SK-N-SH (cell line): ENCODE measurements at regions not wholly inside any gene's neighbourhood (a gene's known extent, or its start where the extent isn't known, plus 50 kb on each side); places are given as distances from the start of the nearest gene placed in this dataset.

Source experiments
- CTCF ChIA-PET: fragments of 300-600, 350-600 bp; formaldehyde crosslinking; extraction: SDS; loops from one replicate; lab custom pipeline; 2021; lab: Yijun Ruan, JAX
- POLR2A ChIA-PET: fragments of 350-600 bp; sonication (Branson Sonifier 250); formaldehyde crosslinking; extraction: SDS; loops from one replicate; lab custom pipeline; 2020; ENCODE audit warnings: antibody characterized with exemption, inconsistent platforms; lab: Yijun Ruan, JAX
- DNase-seq: peaks from one replicate; pipeline ENCODE4 v3.0.0; 2012
- H2AFZ ChIP-seq: fragments of 200-600 bp; sonication (generic); 2 replicates; pipeline ENCODE4 v1.8.1; 2016; ENCODE audit warnings: antibody characterized with exemption, mild to moderate bottlenecking, low read depth
- H3F3A ChIP-seq: fragments of 200-600 bp; sonication (generic); replicated peaks from 2 replicates; pipeline ENCODE3; 2016; ENCODE audit warnings: antibody characterized with exemption, mild to moderate bottlenecking; ENCODE audit not compliant: insufficient read depth
- H3K27ac ChIP-seq, 2 experiments: fragments of 200-500 bp in 1 of 2; fragments of 200-600 bp in 1 of 2; sonication (Bioruptor generic) in 1 of 2; sonication (generic), shearing (Covaris generic) in 1 of 2; 2 replicates each; pipeline versions ENCODE4 v1.5.1 to v1.6.1; 2014 to 2016; ENCODE audit warnings: low read depth in 2 of 2, inconsistent platforms in 1 of 2, low read length in 1 of 2, mild to moderate bottlenecking in 1 of 2, mixed read lengths in 1 of 2
- H3K27me3 ChIP-seq: fragments of 200-600 bp; sonication (generic), shearing (Covaris generic); 2 replicates; pipeline ENCODE4 v1.6.1; 2016; ENCODE audit warnings: mixed run types; ENCODE audit not compliant: insufficient read depth
- H3K36me3 ChIP-seq, 2 experiments: fragments of 200-500 bp in 1 of 2; fragments of 200-600 bp in 1 of 2; sonication (Bioruptor generic) in 1 of 2; sonication (generic) in 1 of 2; replicated peaks in 1 of 2; 2 replicates each; pipeline versions ENCODE3 to v1.5.1; 2014 to 2016; ENCODE audit warnings: low read length in 1 of 2, mild to moderate bottlenecking in 1 of 2; ENCODE audit not compliant: insufficient read depth in 2 of 2, control insufficient read depth in 1 of 2
- H3K4me1 ChIP-seq, 2 experiments: fragments of 200-500 bp in 1 of 2; fragments of 200-600 bp in 1 of 2; sonication (Bioruptor generic) in 1 of 2; sonication (generic), shearing (Covaris generic) in 1 of 2; 2 replicates each; pipeline versions ENCODE4 v1.5.1 to v1.6.1; 2014 to 2016; ENCODE audit warnings: low read depth in 1 of 2, low read length in 1 of 2, mixed run types in 1 of 2; ENCODE audit not compliant: insufficient read depth in 2 of 2, control insufficient read depth in 1 of 2
- H3K4me2 ChIP-seq: fragments of 200-600 bp; sonication (generic), shearing (Covaris generic); 2 replicates; pipeline ENCODE4 v1.6.1; 2017; ENCODE audit warnings: mixed run types
- H3K4me3 ChIP-seq, 2 experiments: fragments of 200-500 bp in 1 of 2; fragments of 200-600 bp in 1 of 2; sonication (Bioruptor generic) in 1 of 2; sonication (generic), shearing (Covaris generic) in 1 of 2; 2 replicates each; pipeline versions ENCODE4 v1.5.1 to v1.8.1; 2014 to 2016; ENCODE audit warnings: low read depth in 2 of 2, inconsistent platforms in 1 of 2, low read length in 1 of 2, mild to moderate bottlenecking in 1 of 2, mixed read lengths in 1 of 2, moderate library complexity in 1 of 2
- H3K79me2 ChIP-seq: fragments of 200-600 bp; sonication (generic); 2 replicates; pipeline ENCODE4 v1.8.1; 2017; ENCODE audit warnings: mild to moderate bottlenecking; ENCODE audit not compliant: insufficient read depth
- H3K9ac ChIP-seq: fragments of 200-600 bp; sonication (generic); 2 replicates; pipeline ENCODE4 v1.6.1; 2017; ENCODE audit warnings: mixed run types
- H3K9me2 ChIP-seq: fragments of 200-600 bp; sonication (generic); 2 replicates; pipeline ENCODE4 v1.6.1; 2017; ENCODE audit warnings: mixed run types
- H3K9me3 ChIP-seq: fragments of 200-600 bp; sonication (generic); 2 replicates; pipeline ENCODE4 v1.6.1; 2017; ENCODE audit warnings: mixed run types, mild to moderate bottlenecking, moderate library complexity
- H4K20me1 ChIP-seq: fragments of 200-600 bp; sonication (generic); 2 replicates; pipeline ENCODE4 v1.6.1; 2017; ENCODE audit warnings: mild to moderate bottlenecking, mixed run types; ENCODE audit not compliant: insufficient read depth
- ELF1 ChIP-seq: IDR thresholded peaks from 2 replicates; pipeline ENCODE4 v1.4.0; 2012
- EZH2phosphoT487 ChIP-seq: fragments of 200-600 bp; sonication (generic); IDR thresholded peaks from 2 replicates; pipeline ENCODE4 v1.6.1; 2017; ENCODE audit warnings: low read depth, mixed run types, mild to moderate bottlenecking, antibody characterized with exemption, moderate library complexity, borderline replicate concordance
- FOSL2 ChIP-seq: IDR thresholded peaks from 2 replicates; pipeline ENCODE4 v1.4.0; 2012; ENCODE audit warnings: low read depth, mild to moderate bottlenecking, moderate library complexity, borderline replicate concordance
- GATA2 ChIP-seq: sonication (generic); formaldehyde crosslinking; IDR thresholded peaks from 2 replicates; pipeline ENCODE4 v1.5.0; 2020; ENCODE audit warnings: mild to moderate bottlenecking, missing genetic modification reagents
- JUND ChIP-seq: IDR thresholded peaks from 2 replicates; pipeline ENCODE4 v1.4.0; 2012
- MEF2A ChIP-seq: IDR thresholded peaks from 2 replicates; pipeline ENCODE4 v1.4.0; 2012; ENCODE audit warnings: low read depth, borderline replicate concordance
- NFIC ChIP-seq: IDR thresholded peaks from 2 replicates; pipeline ENCODE4 v1.4.0; 2012; ENCODE audit warnings: borderline replicate concordance
- POLR2AphosphoS5 ChIP-seq: IDR thresholded peaks from 2 replicates; pipeline ENCODE4 v1.6.1; 2012; ENCODE audit warnings: low read depth, low read length
- RXRA ChIP-seq: IDR thresholded peaks from 2 replicates; pipeline ENCODE4 v1.4.0; 2012; ENCODE audit warnings: low read depth, mild to moderate bottlenecking, borderline replicate concordance
- TAF1 ChIP-seq: IDR thresholded peaks from 2 replicates; pipeline ENCODE4 v1.6.1; 2012; ENCODE audit warnings: low read depth, mild to moderate bottlenecking, low read length, moderate library complexity, borderline replicate concordance
- TCF12 ChIP-seq: IDR thresholded peaks from 2 replicates; pipeline ENCODE4 v1.4.0; 2012
- WGBS: methylation state at CpG from one replicate; pipeline ENCODE4 v1.1.6; 2017; ENCODE audit warnings: low lambda C conversion rate; 5-methylcytosine and 5-hydroxymethylcytosine counted together
- TF ChIP-seq, protein P1 (sequence below): fragments of 150-350 bp; IDR thresholded peaks from 2 replicates; pipeline ENCODE4 v1.6.1; 2016; ENCODE audit warnings: mild to moderate bottlenecking, low read depth, low read length
- TF ChIP-seq, protein P2 (sequence below): IDR thresholded peaks from 2 replicates; pipeline ENCODE4 v1.4.0; 2012; ENCODE audit warnings: low read depth, borderline replicate concordance
- TF ChIP-seq, protein P3 (sequence below): fragments of 150-350 bp; IDR thresholded peaks from 2 replicates; pipeline ENCODE4 v1.6.1; 2017; ENCODE audit warnings: antibody characterized with exemption, low read length, low read depth, borderline replicate concordance
- TF ChIP-seq, protein P4 (sequence below): IDR thresholded peaks from 2 replicates; pipeline ENCODE4; 2012
- TF ChIP-seq, protein P5 (sequence below): IDR thresholded peaks from 2 replicates; pipeline ENCODE4 v1.4.0; 2012; ENCODE audit warnings: low read depth, borderline replicate concordance

DNA sequence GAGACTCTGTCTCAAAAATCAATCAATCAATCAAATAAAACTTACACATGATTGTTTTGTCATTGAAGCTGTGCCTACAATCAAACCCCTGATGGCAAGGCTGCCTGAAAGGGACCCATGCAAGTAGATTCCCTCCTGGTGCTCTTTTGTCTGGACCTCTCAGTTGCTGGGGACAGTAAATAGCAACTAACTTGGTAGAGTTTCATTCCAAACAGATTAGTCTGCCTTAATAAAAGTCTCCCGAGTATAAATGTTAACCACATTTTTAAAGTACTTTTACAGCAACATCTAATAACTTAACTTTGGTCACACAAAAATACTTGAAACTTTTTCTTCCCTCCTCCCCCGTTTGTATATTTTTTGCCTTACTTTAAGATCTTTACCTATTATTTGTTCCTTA lies 105.5 kb downstream of the FEM1C start (continued):
- TF ChIP-seq, protein P1, sequence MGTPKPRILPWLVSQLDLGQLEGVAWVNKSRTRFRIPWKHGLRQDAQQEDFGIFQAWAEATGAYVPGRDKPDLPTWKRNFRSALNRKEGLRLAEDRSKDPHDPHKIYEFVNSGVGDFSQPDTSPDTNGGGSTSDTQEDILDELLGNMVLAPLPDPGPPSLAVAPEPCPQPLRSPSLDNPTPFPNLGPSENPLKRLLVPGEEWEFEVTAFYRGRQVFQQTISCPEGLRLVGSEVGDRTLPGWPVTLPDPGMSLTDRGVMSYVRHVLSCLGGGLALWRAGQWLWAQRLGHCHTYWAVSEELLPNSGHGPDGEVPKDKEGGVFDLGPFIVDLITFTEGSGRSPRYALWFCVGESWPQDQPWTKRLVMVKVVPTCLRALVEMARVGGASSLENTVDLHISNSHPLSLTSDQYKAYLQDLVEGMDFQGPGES, result no peak
- TF ChIP-seq RXRA, result no peak

DNA sequence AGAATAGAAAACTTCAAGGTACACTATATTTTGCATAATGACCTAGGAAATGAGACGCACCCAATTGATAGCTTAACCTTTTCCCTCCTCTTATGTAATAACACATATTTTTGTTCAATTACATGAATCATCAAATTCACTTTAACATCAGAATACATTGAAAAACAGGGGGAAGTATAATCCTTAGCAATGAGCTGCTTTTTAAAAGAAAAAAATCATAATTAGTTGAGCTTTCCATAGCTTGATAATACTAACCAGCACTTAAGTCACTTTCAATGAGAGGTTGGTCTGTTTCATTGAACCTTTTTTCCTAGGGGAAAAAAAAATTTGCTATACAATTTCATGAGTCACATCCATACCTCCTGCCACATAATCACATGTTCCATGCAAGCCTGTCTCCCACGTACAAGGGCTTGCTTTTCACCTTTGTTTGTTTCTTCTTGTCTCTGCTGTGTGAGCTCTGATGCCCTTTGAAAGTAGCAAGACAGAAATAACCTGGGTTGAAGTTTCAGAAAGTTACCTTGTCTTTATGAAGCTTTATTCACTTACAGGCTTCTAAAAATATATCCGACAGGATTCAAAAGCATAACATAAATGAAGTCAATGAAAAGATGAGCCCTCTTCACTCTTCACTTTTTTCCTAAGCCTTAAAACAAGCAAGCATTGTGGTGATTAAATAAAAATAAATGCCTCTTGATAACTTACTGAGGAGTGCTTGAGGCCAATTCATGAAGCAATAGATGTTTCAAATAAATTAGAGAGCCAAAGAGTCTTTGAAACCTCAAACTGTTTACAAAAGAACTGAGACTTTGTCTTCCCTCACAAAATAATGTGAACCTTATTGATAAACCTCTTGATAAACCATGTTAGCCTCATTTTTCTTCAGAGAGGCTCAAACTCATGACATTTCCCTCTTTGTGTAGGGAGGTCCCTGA lies 108.5 kb downstream of the FEM1C start:
- Histone ChIP-seq H3K4me2 (no peak overlapping the region), H3F3A (no peaks in the 10 kb centered on the region), H3K4me1 (no peaks in the 10 kb centered on the region), H3K27me3 (no peaks in the 10 kb centered on the region), H2AFZ (0 out of 2 replicates have a peak overlapping the region, but pooled peaks have one; percentile 8), H3K9ac (no peak overlapping the region), H3K79me2 (no peaks in the 10 kb centered on the region), H4K20me1 (no peaks in the 10 kb centered on the region), H3K4me3 (no peak overlapping the region), H3K9me2 (no peaks in the 10 kb centered on the region), H3K36me3 (no peaks in the 10 kb centered on the region), H3K9me3 (0 out of 2 replicates have a peak, but pooled peaks cover 10% of the 10 kb centered on the region), H3K27ac (no peak overlapping the region)
- no peak for DNase-seq
- ChIA-PET CTCF (no interaction called here), POLR2A (no interaction called here)
- TF ChIP-seq ELF1, result no peak
- no peak for TF ChIP-seq MEF2A
- TF ChIP-seq NFIC, result no peak
- TF ChIP-seq RXRA, result no peak
- TF ChIP-seq, protein P2, sequence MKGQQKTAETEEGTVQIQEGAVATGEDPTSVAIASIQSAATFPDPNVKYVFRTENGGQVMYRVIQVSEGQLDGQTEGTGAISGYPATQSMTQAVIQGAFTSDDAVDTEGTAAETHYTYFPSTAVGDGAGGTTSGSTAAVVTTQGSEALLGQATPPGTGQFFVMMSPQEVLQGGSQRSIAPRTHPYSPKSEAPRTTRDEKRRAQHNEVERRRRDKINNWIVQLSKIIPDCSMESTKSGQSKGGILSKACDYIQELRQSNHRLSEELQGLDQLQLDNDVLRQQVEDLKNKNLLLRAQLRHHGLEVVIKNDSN, result no peak
- no peak for TF ChIP-seq EZH2phosphoT487
- TF ChIP-seq, protein P3, sequence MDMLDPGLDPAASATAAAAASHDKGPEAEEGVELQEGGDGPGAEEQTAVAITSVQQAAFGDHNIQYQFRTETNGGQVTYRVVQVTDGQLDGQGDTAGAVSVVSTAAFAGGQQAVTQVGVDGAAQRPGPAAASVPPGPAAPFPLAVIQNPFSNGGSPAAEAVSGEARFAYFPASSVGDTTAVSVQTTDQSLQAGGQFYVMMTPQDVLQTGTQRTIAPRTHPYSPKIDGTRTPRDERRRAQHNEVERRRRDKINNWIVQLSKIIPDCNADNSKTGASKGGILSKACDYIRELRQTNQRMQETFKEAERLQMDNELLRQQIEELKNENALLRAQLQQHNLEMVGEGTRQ, result no peak
- TF ChIP-seq, protein P4, sequence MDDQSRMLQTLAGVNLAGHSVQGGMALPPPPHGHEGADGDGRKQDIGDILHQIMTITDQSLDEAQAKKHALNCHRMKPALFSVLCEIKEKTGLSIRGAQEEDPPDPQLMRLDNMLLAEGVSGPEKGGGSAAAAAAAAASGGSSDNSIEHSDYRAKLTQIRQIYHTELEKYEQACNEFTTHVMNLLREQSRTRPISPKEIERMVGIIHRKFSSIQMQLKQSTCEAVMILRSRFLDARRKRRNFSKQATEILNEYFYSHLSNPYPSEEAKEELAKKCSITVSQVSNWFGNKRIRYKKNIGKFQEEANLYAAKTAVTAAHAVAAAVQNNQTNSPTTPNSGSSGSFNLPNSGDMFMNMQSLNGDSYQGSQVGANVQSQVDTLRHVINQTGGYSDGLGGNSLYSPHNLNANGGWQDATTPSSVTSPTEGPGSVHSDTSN, result no peak
- TF ChIP-seq, protein P5, sequence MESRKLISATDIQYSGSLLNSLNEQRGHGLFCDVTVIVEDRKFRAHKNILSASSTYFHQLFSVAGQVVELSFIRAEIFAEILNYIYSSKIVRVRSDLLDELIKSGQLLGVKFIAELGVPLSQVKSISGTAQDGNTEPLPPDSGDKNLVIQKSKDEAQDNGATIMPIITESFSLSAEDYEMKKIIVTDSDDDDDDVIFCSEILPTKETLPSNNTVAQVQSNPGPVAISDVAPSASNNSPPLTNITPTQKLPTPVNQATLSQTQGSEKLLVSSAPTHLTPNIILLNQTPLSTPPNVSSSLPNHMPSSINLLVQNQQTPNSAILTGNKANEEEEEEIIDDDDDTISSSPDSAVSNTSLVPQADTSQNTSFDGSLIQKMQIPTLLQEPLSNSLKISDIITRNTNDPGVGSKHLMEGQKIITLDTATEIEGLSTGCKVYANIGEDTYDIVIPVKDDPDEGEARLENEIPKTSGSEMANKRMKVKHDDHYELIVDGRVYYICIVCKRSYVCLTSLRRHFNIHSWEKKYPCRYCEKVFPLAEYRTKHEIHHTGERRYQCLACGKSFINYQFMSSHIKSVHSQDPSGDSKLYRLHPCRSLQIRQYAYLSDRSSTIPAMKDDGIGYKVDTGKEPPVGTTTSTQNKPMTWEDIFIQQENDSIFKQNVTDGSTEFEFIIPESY, result no peak
- no peak for TF ChIP-seq FOSL2
- TF ChIP-seq TAF1, result no peak
- TF ChIP-seq TCF12, result no peak
- TF ChIP-seq JUND, result no peak
- no peak for TF ChIP-seq POLR2AphosphoS5
- TF ChIP-seq GATA2 (CRISPR knock-in tag), result no peak
- WGBS, result 69% methylated on average over 3 of the region's 3 CpGs
